ENCODE measurements at regions not wholly inside any gene's neighbourhood (a gene's known extent, or its start where the extent isn't known, plus 50 kb on each side); places are given as distances from the start of the nearest gene placed in this dataset.

- TF ChIP-seq CTCF (IDR thresholded peaks at IDR 0.05; ENCODE audit: insufficient read depth, low read length) (no peak), SPI1 (IDR thresholded peaks at IDR 0.05; ENCODE audit: borderline replicate concordance, low read depth) (no peak), POLR2AphosphoS5 (IDR thresholded peaks at IDR 0.05; ENCODE audit: low read depth) (no peak), GABPA (IDR thresholded peaks at IDR 0.05; ENCODE audit: low read depth) (no peak)
- TF ChIP-seq, protein P1, sequence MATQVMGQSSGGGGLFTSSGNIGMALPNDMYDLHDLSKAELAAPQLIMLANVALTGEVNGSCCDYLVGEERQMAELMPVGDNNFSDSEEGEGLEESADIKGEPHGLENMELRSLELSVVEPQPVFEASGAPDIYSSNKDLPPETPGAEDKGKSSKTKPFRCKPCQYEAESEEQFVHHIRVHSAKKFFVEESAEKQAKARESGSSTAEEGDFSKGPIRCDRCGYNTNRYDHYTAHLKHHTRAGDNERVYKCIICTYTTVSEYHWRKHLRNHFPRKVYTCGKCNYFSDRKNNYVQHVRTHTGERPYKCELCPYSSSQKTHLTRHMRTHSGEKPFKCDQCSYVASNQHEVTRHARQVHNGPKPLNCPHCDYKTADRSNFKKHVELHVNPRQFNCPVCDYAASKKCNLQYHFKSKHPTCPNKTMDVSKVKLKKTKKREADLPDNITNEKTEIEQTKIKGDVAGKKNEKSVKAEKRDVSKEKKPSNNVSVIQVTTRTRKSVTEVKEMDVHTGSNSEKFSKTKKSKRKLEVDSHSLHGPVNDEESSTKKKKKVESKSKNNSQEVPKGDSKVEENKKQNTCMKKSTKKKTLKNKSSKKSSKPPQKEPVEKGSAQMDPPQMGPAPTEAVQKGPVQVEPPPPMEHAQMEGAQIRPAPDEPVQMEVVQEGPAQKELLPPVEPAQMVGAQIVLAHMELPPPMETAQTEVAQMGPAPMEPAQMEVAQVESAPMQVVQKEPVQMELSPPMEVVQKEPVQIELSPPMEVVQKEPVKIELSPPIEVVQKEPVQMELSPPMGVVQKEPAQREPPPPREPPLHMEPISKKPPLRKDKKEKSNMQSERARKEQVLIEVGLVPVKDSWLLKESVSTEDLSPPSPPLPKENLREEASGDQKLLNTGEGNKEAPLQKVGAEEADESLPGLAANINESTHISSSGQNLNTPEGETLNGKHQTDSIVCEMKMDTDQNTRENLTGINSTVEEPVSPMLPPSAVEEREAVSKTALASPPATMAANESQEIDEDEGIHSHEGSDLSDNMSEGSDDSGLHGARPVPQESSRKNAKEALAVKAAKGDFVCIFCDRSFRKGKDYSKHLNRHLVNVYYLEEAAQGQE (IDR thresholded peaks at IDR 0.05; ENCODE audit: insufficient replicate concordance, low read depth) = no peak
Measured at GRCh38 chr10:114735946-114736345, 77.9 kb upstream of the ABLIM1 start.

DNA sequence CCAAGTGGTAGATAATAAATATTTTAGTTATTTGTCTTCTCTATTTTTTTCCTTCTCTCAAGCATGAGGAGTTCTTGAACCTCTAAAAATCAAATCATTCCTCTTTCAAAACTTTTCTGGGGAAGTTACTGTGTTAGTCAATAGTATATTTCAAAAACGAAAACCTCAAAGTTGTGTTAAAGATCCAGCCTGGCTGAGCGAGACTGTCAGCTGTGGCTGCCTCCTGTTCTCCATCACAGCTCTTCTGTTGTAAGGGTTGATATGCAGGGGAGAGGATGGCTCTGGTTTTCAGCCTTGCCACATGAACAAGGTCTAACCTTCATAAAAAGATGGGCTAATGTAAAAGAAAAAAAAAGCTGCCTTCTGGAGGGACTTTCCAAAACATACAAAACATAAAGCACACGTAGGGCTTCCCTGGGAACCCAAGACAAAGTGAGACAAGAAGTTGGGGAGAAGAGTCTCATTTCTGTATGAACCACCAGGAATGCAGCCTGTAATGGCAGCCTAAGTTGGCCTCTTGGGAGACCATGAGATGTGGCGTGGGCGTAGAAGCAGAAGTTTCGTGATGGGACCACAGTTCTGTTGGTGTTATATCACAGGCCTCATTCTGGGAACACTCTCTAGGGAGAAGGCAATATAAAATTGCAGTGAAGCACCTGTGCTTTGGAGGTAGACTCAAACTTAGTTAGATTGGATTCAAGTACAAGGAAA is 77.9 kb upstream of the FHIP2A start:
- Histone ChIP-seq H3K4me3 (replicated peaks; ENCODE audit: insufficient read depth, low read length) (no peak overlapping the region), H3K27ac (replicated peaks) (no peak overlapping the region), H3K27me3 (ENCODE audit: insufficient read depth, poor library complexity, severe bottlenecking) (peaks cover 3% of the 10 kb centered on the region)
- peak in 1 of 2 experiments; percentile 10 for DNase-seq (ENCODE audit: low read depth in 1 of 2, low spot score in 1 of 2)
- TF ChIP-seq, protein P1 (IDR thresholded peaks at IDR 0.05; ENCODE audit: insufficient replicate concordance, low read depth) = no peak
- TF ChIP-seq SPI1 (IDR thresholded peaks at IDR 0.05; ENCODE audit: borderline replicate concordance, low read depth) (no peak), POLR2AphosphoS5 (IDR thresholded peaks at IDR 0.05; ENCODE audit: low read depth) (no peak), GABPA (IDR thresholded peaks at IDR 0.05; ENCODE audit: low read depth) (no peak), CTCF (IDR thresholded peaks at IDR 0.05; ENCODE audit: insufficient read depth, low read length) (no peak)

More at GRCh38 chr10:114735946-114736345, 77.9 kb upstream of the ABLIM1 start:
- no peak for DNase-seq (ENCODE audit: low read depth in 1 of 2, low spot score in 1 of 2)
- H3K4me3 ChIP-seq (replicated peaks; ENCODE audit: insufficient read depth, low read length) = no peak overlapping the region
- peaks cover 4% of the 10 kb centered on the region for H3K27me3 ChIP-seq (ENCODE audit: insufficient read depth, poor library complexity, severe bottlenecking)
- no peak overlapping the region for H3K27ac ChIP-seq (replicated peaks)

GRCh38 chr10:114746531-114746930 is 75.0 kb upstream of the FHIP2A start:
- no peak for DNase-seq (ENCODE audit: low read depth in 1 of 2, low spot score in 1 of 2)
- Histone ChIP-seq H3K4me3 (replicated peaks; ENCODE audit: insufficient read depth, low read length) (no peak overlapping the region), H3K27me3 (ENCODE audit: insufficient read depth, poor library complexity, severe bottlenecking) (peaks cover 5% of the 10 kb centered on the region), H3K27ac (replicated peaks) (no peak overlapping the region)
- TF ChIP-seq POLR2AphosphoS5 (IDR thresholded peaks at IDR 0.05; ENCODE audit: low read depth) (no peak), GABPA (IDR thresholded peaks at IDR 0.05; ENCODE audit: low read depth) (no peak), CTCF (IDR thresholded peaks at IDR 0.05; ENCODE audit: insufficient read depth, low read length) (no peak), SPI1 (IDR thresholded peaks at IDR 0.05; ENCODE audit: borderline replicate concordance, low read depth) (no peak)
- TF ChIP-seq, protein P1 (IDR thresholded peaks at IDR 0.05; ENCODE audit: insufficient replicate concordance, low read depth) = no peak
